Keratinocyte (primary cell): ENCODE measurements at regions not wholly inside any gene's neighbourhood (a gene's known extent, or its start where the extent isn't known, plus 50 kb on each side); places are given as distances from the start of the nearest gene placed in this dataset.

Experiments
- DNase-seq: peaks from one replicate; pipeline ENCODE4 v3.0.0-alpha.2; 2011; ENCODE audit warnings: low read depth, missing footprints, low spot score
- FAIRE-seq: peaks from 2 replicates; lab custom pipeline; 2011; peaks lifted over from hg19 to GRCh38; lab: Jason Lieb, UNC
- H2AFZ ChIP-seq: 2 replicates; pipeline ENCODE4 v1.6.0; 2012; ENCODE audit warnings: low read length, control low read depth, inconsistent platforms; ENCODE audit not compliant: control insufficient read depth
- H3K27ac ChIP-seq: 2 replicates; pipeline ENCODE4 v1.5.1; 2011; ENCODE audit warnings: low read length; ENCODE audit not compliant: control insufficient read depth, insufficient read depth
- H3K27me3 ChIP-seq: 3 replicates; pipeline ENCODE4 v1.6.0; 2011; ENCODE audit warnings: low read length; ENCODE audit not compliant: control insufficient read depth, insufficient read depth; ENCODE audit errors: extremely low read depth
- H3K36me3 ChIP-seq, 2 experiments: 2 replicates in 1 of 2; 3 replicates in 1 of 2; pipeline ENCODE4 v1.5.1; 2011; ENCODE audit warnings: low read length in 2 of 2, mild to moderate bottlenecking in 1 of 2; ENCODE audit not compliant: control insufficient read depth in 2 of 2, insufficient read depth in 2 of 2; ENCODE audit errors: extremely low read depth in 1 of 2
- H3K4me1 ChIP-seq: 3 replicates; pipeline ENCODE4 v1.5.1; 2011; ENCODE audit warnings: low read length; ENCODE audit not compliant: control insufficient read depth, insufficient read depth; ENCODE audit errors: extremely low read depth
- H3K4me2 ChIP-seq: 3 replicates; pipeline ENCODE4 v1.6.0; 2011; ENCODE audit warnings: low read depth, low read length; ENCODE audit not compliant: control insufficient read depth, insufficient read depth; ENCODE audit errors: extremely low read depth
- H3K4me3 ChIP-seq, 3 experiments: fragments of 200-600 bp in 1 of 3; sonication (generic) in 1 of 3; 2 replicates in 2 of 3; 3 replicates in 1 of 3; pipeline ENCODE4 v1.5.1; 2011 to 2016; ENCODE audit warnings: low read length in 3 of 3, mild to moderate bottlenecking in 3 of 3, control low read depth in 2 of 3, inconsistent platforms in 1 of 3, low read depth in 1 of 3, mixed read lengths in 1 of 3, mixed run types in 1 of 3, moderate library complexity in 1 of 3; ENCODE audit not compliant: control insufficient read depth in 2 of 3, insufficient read depth in 2 of 3; ENCODE audit errors: extremely low read depth in 1 of 3
- H3K79me2 ChIP-seq: 2 replicates; pipeline ENCODE4 v1.6.0; 2012; ENCODE audit warnings: low read length; ENCODE audit not compliant: control insufficient read depth, insufficient read depth
- H3K9ac ChIP-seq: 3 replicates; pipeline ENCODE4 v1.6.0; 2011; ENCODE audit warnings: low read length; ENCODE audit not compliant: control insufficient read depth, insufficient read depth; ENCODE audit errors: extremely low read depth
- H3K9me1 ChIP-seq: 3 replicates; pipeline ENCODE4 v1.6.0; 2011; ENCODE audit warnings: low read length; ENCODE audit not compliant: control insufficient read depth, insufficient read depth; ENCODE audit errors: extremely low read depth
- H3K9me3 ChIP-seq: 2 replicates; pipeline ENCODE4 v1.5.1; 2012; ENCODE audit warnings: low read depth, low read length; ENCODE audit not compliant: control insufficient read depth
- H4K20me1 ChIP-seq: 3 replicates; pipeline ENCODE4 v1.6.0; 2011; ENCODE audit warnings: low read length; ENCODE audit not compliant: control insufficient read depth, insufficient read depth; ENCODE audit errors: extremely low read depth
- EZH2 ChIP-seq: IDR thresholded peaks from one replicate; pipeline ENCODE4 v1.6.1; 2012; ENCODE audit warnings: inconsistent platforms, mild to moderate bottlenecking, low read length, moderate library complexity
- dilution Hi-C: fragments of 300-500 bp; cut with MboI; formaldehyde crosslinking; loops from one replicate; pipeline ENCODE4 v1.7.0; 2020; ENCODE audit warnings: low sequenced_read_pairs; ENCODE audit not compliant: extremely low pct_ligation_motif_present
- TF ChIP-seq, protein P1 (sequence below), 3 experiments: IDR thresholded peaks in 1 of 3; conservative IDR thresholded peaks in 1 of 3; optimal IDR thresholded peaks in 1 of 3; 2 replicates in 2 of 3; 3 replicates in 1 of 3; pipeline versions ENCODE3 to v1.5.1; 2011; ENCODE audit warnings: low read length in 3 of 3, mild to moderate bottlenecking in 3 of 3, moderate library complexity in 2 of 3, control low read depth in 1 of 3, inconsistent platforms in 1 of 3; ENCODE audit not compliant: insufficient read depth in 2 of 3; ENCODE audit errors: extremely low read depth in 1 of 3

DNA sequence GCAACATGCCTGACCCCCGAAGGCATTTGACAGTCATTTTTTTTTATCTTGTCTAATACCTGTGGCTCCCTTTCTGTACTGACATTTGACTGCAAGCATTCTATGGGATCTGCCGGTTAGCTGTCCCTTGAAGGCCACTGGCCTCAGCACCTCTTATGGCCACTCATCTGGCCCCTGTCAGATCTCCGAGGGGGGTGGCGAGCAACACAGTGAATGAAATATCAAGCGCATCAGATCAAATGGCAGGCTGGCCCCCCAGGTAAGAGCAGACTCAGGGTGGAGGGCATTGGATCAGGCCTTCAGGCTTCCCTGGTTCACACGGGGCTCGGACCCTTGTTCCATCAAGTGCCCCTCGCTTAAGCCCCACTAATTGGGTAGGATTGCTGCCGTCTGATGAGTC is 199.6 kb upstream of the MKI67 start:
- Histone ChIP-seq H3K27me3 (no peaks in the 10 kb centered on the region), H3K4me1 (no peaks in the 10 kb centered on the region), H3K36me3 (no peaks in the 10 kb centered on the region), H3K4me2 (no peak overlapping the region), H3K9me1 (no peaks in the 10 kb centered on the region), H3K9me3 (peaks cover 2% of the 10 kb centered on the region), H3K79me2 (no peaks in the 10 kb centered on the region), H4K20me1 (no peaks in the 10 kb centered on the region), H3K4me3 (no peak overlapping the region), H3K27ac (no peak overlapping the region), H2AFZ (no peak overlapping the region), H3K9ac (no peak overlapping the region)
- TF ChIP-seq, protein P1, sequence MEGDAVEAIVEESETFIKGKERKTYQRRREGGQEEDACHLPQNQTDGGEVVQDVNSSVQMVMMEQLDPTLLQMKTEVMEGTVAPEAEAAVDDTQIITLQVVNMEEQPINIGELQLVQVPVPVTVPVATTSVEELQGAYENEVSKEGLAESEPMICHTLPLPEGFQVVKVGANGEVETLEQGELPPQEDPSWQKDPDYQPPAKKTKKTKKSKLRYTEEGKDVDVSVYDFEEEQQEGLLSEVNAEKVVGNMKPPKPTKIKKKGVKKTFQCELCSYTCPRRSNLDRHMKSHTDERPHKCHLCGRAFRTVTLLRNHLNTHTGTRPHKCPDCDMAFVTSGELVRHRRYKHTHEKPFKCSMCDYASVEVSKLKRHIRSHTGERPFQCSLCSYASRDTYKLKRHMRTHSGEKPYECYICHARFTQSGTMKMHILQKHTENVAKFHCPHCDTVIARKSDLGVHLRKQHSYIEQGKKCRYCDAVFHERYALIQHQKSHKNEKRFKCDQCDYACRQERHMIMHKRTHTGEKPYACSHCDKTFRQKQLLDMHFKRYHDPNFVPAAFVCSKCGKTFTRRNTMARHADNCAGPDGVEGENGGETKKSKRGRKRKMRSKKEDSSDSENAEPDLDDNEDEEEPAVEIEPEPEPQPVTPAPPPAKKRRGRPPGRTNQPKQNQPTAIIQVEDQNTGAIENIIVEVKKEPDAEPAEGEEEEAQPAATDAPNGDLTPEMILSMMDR (optimal IDR thresholded peaks at IDR 0.05 in 1 of 3, IDR thresholded peaks at IDR 0.05 in 1 of 3, conservative IDR thresholded peaks at IDR 0.05 in 1 of 3; ENCODE audit: extremely low read depth in 1 of 3, insufficient read depth in 2 of 3, low read length in 3 of 3), result no peak
- no peak for TF ChIP-seq EZH2
- FAIRE-seq (no peak), DNase-seq (no peak)
- dilution Hi-C loops, result no loop called here

DNA sequence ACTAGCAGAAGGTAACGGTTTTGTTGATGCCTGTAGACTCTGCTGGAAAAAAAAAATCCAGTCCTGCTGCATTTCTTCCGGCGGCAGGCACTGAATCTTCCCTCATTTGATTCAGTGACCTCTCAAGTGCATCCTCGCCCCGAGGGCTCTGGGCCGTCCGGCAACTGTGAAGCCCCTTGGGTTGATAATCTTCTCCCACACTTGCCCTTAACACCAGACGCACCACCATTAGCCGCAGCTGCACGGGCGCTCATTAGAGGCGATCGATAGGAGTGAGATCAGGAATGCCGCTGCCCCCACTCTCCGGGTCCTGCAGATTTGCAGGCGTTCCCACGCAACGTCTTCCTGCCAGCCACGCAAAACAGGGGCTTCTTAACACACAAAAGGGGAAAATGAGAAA is 200.0 kb upstream of the MKI67 start:
- Histone ChIP-seq H3K9me1 (no peaks in the 10 kb centered on the region), H3K9me3 (peaks cover 2% of the 10 kb centered on the region), H3K36me3 (no peaks in the 10 kb centered on the region), H3K27ac (no peak overlapping the region), H2AFZ (no peak overlapping the region), H3K9ac (no peak overlapping the region), H3K27me3 (no peaks in the 10 kb centered on the region), H4K20me1 (no peaks in the 10 kb centered on the region), H3K79me2 (no peaks in the 10 kb centered on the region), H3K4me1 (no peaks in the 10 kb centered on the region), H3K4me3 (no peak overlapping the region), H3K4me2 (no peak overlapping the region)
- dilution Hi-C loops, result no loop called here
- TF ChIP-seq, protein P1 (optimal IDR thresholded peaks at IDR 0.05 in 1 of 3, IDR thresholded peaks at IDR 0.05 in 1 of 3, conservative IDR thresholded peaks at IDR 0.05 in 1 of 3; ENCODE audit: extremely low read depth in 1 of 3, insufficient read depth in 2 of 3, low read length in 3 of 3), result no peak
- TF ChIP-seq EZH2, result no peak
- DNase-seq, result no peak
- FAIRE-seq, result no peak
